Spinal cord (tissue), 9 donors: ENCODE measurements at regions not wholly inside any gene's neighbourhood (a gene's known extent, or its start where the extent isn't known, plus 50 kb on each side); places are given as distances from the start of the nearest gene placed in this dataset.

Source experiments
- DNase-seq, 6 donors: peaks; one replicate each; pipeline versions ENCODE4 v3.0.0 to v3.0.0-alpha.2; 2013 to 2015; ENCODE audit warnings: low spot score in 6 of 6, low read depth in 4 of 6
- H3K27ac ChIP-seq: one replicate; pipeline ENCODE4 v1.5.1; 2013; ENCODE audit warnings: low read depth, low read length, control low read depth
- H3K27me3 ChIP-seq: one replicate; pipeline ENCODE4 v1.6.1; 2013; ENCODE audit warnings: low read length; ENCODE audit not compliant: control insufficient read depth, insufficient read depth
- H3K36me3 ChIP-seq: one replicate; pipeline ENCODE4 v1.6.1; 2013; ENCODE audit warnings: low read length; ENCODE audit not compliant: control insufficient read depth, insufficient read depth
- H3K4me1 ChIP-seq: one replicate; pipeline ENCODE4 v1.6.1; 2013; ENCODE audit warnings: low read length; ENCODE audit not compliant: control insufficient read depth, insufficient read depth
- H3K4me3 ChIP-seq: one replicate; pipeline ENCODE4 v1.5.1; 2013; ENCODE audit warnings: low read depth, low read length, control low read depth
- H3K9me3 ChIP-seq: one replicate; pipeline ENCODE4 v1.6.1; 2013; ENCODE audit warnings: low read length; ENCODE audit not compliant: control insufficient read depth, insufficient read depth
- WGBS: methylation state at CpG from one replicate; pipeline ENCODE4 v1.1.5; 2013; ENCODE audit warnings: missing lambda C conversion rate; ENCODE audit not compliant: insufficient coverage; 5-methylcytosine and 5-hydroxymethylcytosine counted together
- donor health status: healthy.

GRCh38 chr5:77935506-77936364, 159.6 kb upstream of the TBCA start:
- peak in 1 of 6 donors; percentile 75 for DNase-seq
- 83% methylated on average over 7 of the region's 11 CpGs for WGBS

GRCh38 chr5:77928776-77929300, 152.7 kb upstream of the TBCA start:
- Histone ChIP-seq H3K9me3 (no peaks in the 10 kb centered on the region), H3K4me1 (no peaks in the 10 kb centered on the region), H3K27ac (no peak overlapping the region), H3K27me3 (peaks cover 3% of the 10 kb centered on the region), H3K4me3 (no peak overlapping the region), H3K36me3 (no peaks in the 10 kb centered on the region)
- DNase-seq = peak in 2 of 6 donors; percentile 47 to 54
- 63% methylated on average over 3 of the region's 9 CpGs for WGBS

More at GRCh38 chr5:77935506-77936364, 159.6 kb upstream of the TBCA start:
- Histone ChIP-seq H3K27me3 (peaks cover 10% of the 10 kb centered on the region), H3K36me3 (no peaks in the 10 kb centered on the region), H3K4me1 (no peaks in the 10 kb centered on the region), H3K27ac (no peak overlapping the region), H3K9me3 (no peaks in the 10 kb centered on the region), H3K4me3 (no peak overlapping the region)

- Histone ChIP-seq H3K36me3 (no peaks in the 10 kb centered on the region), H3K9me3 (no peaks in the 10 kb centered on the region), H3K4me1 (no peaks in the 10 kb centered on the region), H3K27ac (no peak overlapping the region), H3K4me3 (no peak overlapping the region), H3K27me3 (peaks cover 3% of the 10 kb centered on the region)
- 100% methylated on average over 1 of the region's 1 CpG for WGBS
- no peak for DNase-seq
Measured at GRCh38 chr5:77926337-77926736, 150.2 kb upstream of the TBCA start.

- Histone ChIP-seq H3K27ac (no peak overlapping the region), H3K4me1 (no peaks in the 10 kb centered on the region), H3K4me3 (no peak overlapping the region), H3K36me3 (no peaks in the 10 kb centered on the region), H3K27me3 (peaks cover 3% of the 10 kb centered on the region), H3K9me3 (no peaks in the 10 kb centered on the region)
- DNase-seq = no peak
- WGBS = 100% methylated on average over 1 of the region's 3 CpGs
Measured at GRCh38 chr5:77925503-77925902, 149.4 kb upstream of the TBCA start.

- H3K27me3 ChIP-seq = peaks cover 3% of the 10 kb centered on the region
- WGBS = 20% methylated on average over 1 of the region's 3 CpGs
- no peaks in the 10 kb centered on the region for H3K9me3 ChIP-seq
- no peaks in the 10 kb centered on the region for H3K4me1 ChIP-seq
- H3K27ac ChIP-seq = no peak overlapping the region
- H3K4me3 ChIP-seq = no peak overlapping the region
- H3K36me3 ChIP-seq = no peaks in the 10 kb centered on the region
- DNase-seq = no peak
Measured at GRCh38 chr5:77924081-77924480, 147.9 kb upstream of the TBCA start.

- no peak overlapping the region for H3K27ac ChIP-seq
- no peaks in the 10 kb centered on the region for H3K4me1 ChIP-seq
- 80% methylated on average over 2 of the region's 4 CpGs for WGBS
- peaks cover 3% of the 10 kb centered on the region for H3K27me3 ChIP-seq
- H3K4me3 ChIP-seq = no peak overlapping the region
- no peaks in the 10 kb centered on the region for H3K9me3 ChIP-seq
- no peak for DNase-seq
- no peaks in the 10 kb centered on the region for H3K36me3 ChIP-seq
Measured at GRCh38 chr5:77923666-77924065, 147.5 kb upstream of the TBCA start.

GRCh38 chr5:77921094-77921768, 145.1 kb upstream of the TBCA start:
- peaks cover 3% of the 10 kb centered on the region for H3K27me3 ChIP-seq
- H3K4me3 ChIP-seq = no peak overlapping the region
- no peak overlapping the region for H3K27ac ChIP-seq
- DNase-seq = no peak
- H3K36me3 ChIP-seq = no peaks in the 10 kb centered on the region
- H3K9me3 ChIP-seq = no peaks in the 10 kb centered on the region
- WGBS = 89% methylated on average over 4 of the region's 4 CpGs
- no peaks in the 10 kb centered on the region for H3K4me1 ChIP-seq

GRCh38 chr5:77920359-77921058, 144.4 kb upstream of the TBCA start:
- DNase-seq = no peak
- H3K27ac ChIP-seq = no peak overlapping the region

GRCh38 chr5:77915346-77915745, 139.2 kb upstream of the TBCA start:
- Histone ChIP-seq H3K36me3 (no peaks in the 10 kb centered on the region), H3K27ac (no peak overlapping the region), H3K27me3 (no peaks in the 10 kb centered on the region), H3K9me3 (no peaks in the 10 kb centered on the region), H3K4me3 (no peak overlapping the region), H3K4me1 (no peaks in the 10 kb centered on the region)
- WGBS = 99% methylated on average over 5 of the region's 5 CpGs
- no peak for DNase-seq

More at GRCh38 chr5:77920359-77921058, 144.4 kb upstream of the TBCA start:
- 80% methylated on average over 4 of the region's 5 CpGs for WGBS
- Histone ChIP-seq H3K9me3 (no peaks in the 10 kb centered on the region), H3K27me3 (no peaks in the 10 kb centered on the region), H3K4me1 (no peaks in the 10 kb centered on the region), H3K4me3 (no peak overlapping the region), H3K36me3 (no peaks in the 10 kb centered on the region)
